Muscle layer of colon (tissue), 2 donors: ENCODE measurements at regions not wholly inside any gene's neighbourhood (a gene's known extent, or its start where the extent isn't known, plus 50 kb on each side); places are given as distances from the start of the nearest gene placed in this dataset.
"Not testable (repeated sequence)": the region's sequence is repeated elsewhere in the genome, so short reads cannot be mapped to it uniquely, and the experiment has no call there.

ENCODE experiments used
- H3K27ac ChIP-seq: one replicate; pipeline ENCODE4 v1.7.0; 2013; ENCODE audit warnings: low read depth, mild to moderate bottlenecking, low read length, moderate library complexity
- H3K27me3 ChIP-seq, 2 donors: one replicate each; pipeline ENCODE4 v1.7.0; 2013; ENCODE audit warnings: low read length in 2 of 2, mild to moderate bottlenecking in 2 of 2; ENCODE audit not compliant: insufficient read depth in 2 of 2, control insufficient read depth in 1 of 2
- H3K36me3 ChIP-seq: one replicate; pipeline ENCODE4 v1.7.0; 2013; ENCODE audit warnings: mild to moderate bottlenecking, low read length; ENCODE audit not compliant: insufficient read depth
- H3K4me1 ChIP-seq: one replicate; pipeline ENCODE4 v1.7.0; 2013; ENCODE audit warnings: mild to moderate bottlenecking, low read length; ENCODE audit not compliant: insufficient read depth
- H3K4me3 ChIP-seq, 2 donors: one replicate each; pipeline ENCODE4 v1.7.0; 2013; ENCODE audit warnings: low read length in 2 of 2, low read depth in 1 of 2, mild to moderate bottlenecking in 1 of 2, moderate library complexity in 1 of 2
- H3K9ac ChIP-seq: one replicate; pipeline ENCODE4 v1.7.0; 2013; ENCODE audit warnings: low read length
- H3K9me3 ChIP-seq: one replicate; pipeline ENCODE4 v1.7.0; 2013; ENCODE audit warnings: mild to moderate bottlenecking, low read length
- donor health status: abdominal sarcoma.
- donor health status: Adenocarcinoma of cecum.

- Histone ChIP-seq H3K27me3 (no peaks in the 10 kb centered on the region), H3K9ac (no peak overlapping the region), H3K36me3 (no peaks in the 10 kb centered on the region), H3K4me1 (no peaks in the 10 kb centered on the region), H3K27ac (no peak overlapping the region), H3K4me3 (no peak overlapping the region), H3K9me3 (no peaks in the 10 kb centered on the region)
Observed at GRCh38 chr11:90635151-90635550, 412.3 kb upstream of the CHORDC1 start.

- no peak overlapping the region for H3K4me3 ChIP-seq
- H3K27ac ChIP-seq = no peak overlapping the region
- H3K9me3 ChIP-seq = no peaks in the 10 kb centered on the region
- no peaks in the 10 kb centered on the region for H3K36me3 ChIP-seq
- H3K4me1 ChIP-seq = no peaks in the 10 kb centered on the region
- no peak overlapping the region for H3K9ac ChIP-seq
- H3K27me3 ChIP-seq = no peaks in the 10 kb centered on the region
Observed at GRCh38 chr11:90630176-90630575, 407.3 kb upstream of the CHORDC1 start.

GRCh38 chr11:90629229-90629806, 406.5 kb upstream of the CHORDC1 start:
- Histone ChIP-seq H3K27me3 (no peaks in the 10 kb centered on the region), H3K9me3 (no peaks in the 10 kb centered on the region), H3K27ac (no peak overlapping the region), H3K4me3 (no peak overlapping the region), H3K4me1 (no peaks in the 10 kb centered on the region), H3K36me3 (no peaks in the 10 kb centered on the region), H3K9ac (no peak overlapping the region)

DNA sequence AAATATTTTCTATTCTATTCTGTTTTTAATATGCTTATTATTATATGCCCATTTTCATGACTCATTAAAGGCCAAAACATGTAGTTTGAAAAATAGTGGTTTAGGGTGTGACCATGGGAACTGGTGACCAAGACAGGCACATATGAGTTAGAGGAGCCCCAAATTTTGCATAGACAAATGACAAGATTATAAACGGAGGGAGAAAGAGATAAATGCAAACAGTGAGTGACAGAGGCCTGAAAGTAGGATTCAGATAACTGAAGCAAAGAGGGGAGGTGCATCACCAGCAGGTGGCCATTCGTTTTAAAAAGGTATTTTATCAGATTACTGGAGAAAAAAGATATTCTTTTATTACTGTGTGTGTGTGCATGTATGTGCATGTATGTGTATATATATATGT, 391.5 kb upstream of the CHORDC1 start:
- Histone ChIP-seq H3K4me3 (no peak overlapping the region), H3K27ac (no peak overlapping the region), H3K36me3 (no peaks in the 10 kb centered on the region), H3K9ac (no peak overlapping the region), H3K27me3 (no peaks in the 10 kb centered on the region), H3K4me1 (no peaks in the 10 kb centered on the region), H3K9me3 (no peaks in the 10 kb centered on the region)

- not testable (repeated sequence) for H3K4me3 ChIP-seq, H3K36me3 ChIP-seq, H3K27me3 ChIP-seq, H3K4me1 ChIP-seq, H3K9ac ChIP-seq, H3K9me3 ChIP-seq, H3K27ac ChIP-seq
Observed at GRCh38 chr11:90613037-90613436, 390.2 kb upstream of the CHORDC1 start.

- Histone ChIP-seq H3K4me1 (no peaks in the 10 kb centered on the region), H3K9me3 (no peaks in the 10 kb centered on the region), H3K27me3 (no peaks in the 10 kb centered on the region), H3K27ac (no peak overlapping the region), H3K4me3 (no peak overlapping the region), H3K36me3 (no peaks in the 10 kb centered on the region), H3K9ac (no peak overlapping the region)
Observed at GRCh38 chr11:90606721-90607120, 383.9 kb upstream of the CHORDC1 start.

- no peak overlapping the region for H3K9ac ChIP-seq
- H3K27ac ChIP-seq = no peak overlapping the region
- no peaks in the 10 kb centered on the region for H3K36me3 ChIP-seq
- H3K27me3 ChIP-seq = no peaks in the 10 kb centered on the region
- H3K9me3 ChIP-seq = no peaks in the 10 kb centered on the region
- no peak overlapping the region for H3K4me3 ChIP-seq
- H3K4me1 ChIP-seq = no peaks in the 10 kb centered on the region
Observed at GRCh38 chr11:90601261-90601660, 378.4 kb upstream of the CHORDC1 start.

DNA sequence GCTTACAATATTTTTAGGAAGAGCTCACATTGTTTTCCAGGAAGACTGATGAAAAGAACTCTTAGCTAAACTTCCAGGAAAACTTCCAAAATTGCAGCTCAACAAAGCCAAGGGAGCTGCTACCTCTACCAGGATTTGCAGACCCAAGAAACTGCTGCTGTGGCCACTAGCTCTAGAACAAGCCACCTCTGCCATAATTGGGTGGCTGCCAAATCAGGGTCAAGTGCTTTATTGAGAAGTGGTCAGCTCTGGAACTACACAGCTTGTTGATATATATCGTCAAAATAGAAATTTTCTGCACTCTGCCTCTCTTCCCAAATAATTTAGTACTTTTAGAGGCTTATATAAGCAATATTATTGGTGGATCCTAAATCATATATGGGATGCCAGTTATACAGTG, 371.8 kb upstream of the CHORDC1 start:
- Histone ChIP-seq H3K27me3 (no peaks in the 10 kb centered on the region), H3K9ac (no peak overlapping the region), H3K9me3 (no peaks in the 10 kb centered on the region), H3K36me3 (no peaks in the 10 kb centered on the region), H3K4me1 (no peaks in the 10 kb centered on the region), H3K4me3 (no peak overlapping the region), H3K27ac (no peak overlapping the region)

- Histone ChIP-seq H3K4me3 (no peak overlapping the region), H3K9me3 (no peaks in the 10 kb centered on the region), H3K27me3 (no peaks in the 10 kb centered on the region), H3K4me1 (no peaks in the 10 kb centered on the region), H3K9ac (no peak overlapping the region), H3K27ac (no peak overlapping the region), H3K36me3 (no peaks in the 10 kb centered on the region)
Observed at GRCh38 chr11:90593099-90593498, 370.2 kb upstream of the CHORDC1 start.

DNA sequence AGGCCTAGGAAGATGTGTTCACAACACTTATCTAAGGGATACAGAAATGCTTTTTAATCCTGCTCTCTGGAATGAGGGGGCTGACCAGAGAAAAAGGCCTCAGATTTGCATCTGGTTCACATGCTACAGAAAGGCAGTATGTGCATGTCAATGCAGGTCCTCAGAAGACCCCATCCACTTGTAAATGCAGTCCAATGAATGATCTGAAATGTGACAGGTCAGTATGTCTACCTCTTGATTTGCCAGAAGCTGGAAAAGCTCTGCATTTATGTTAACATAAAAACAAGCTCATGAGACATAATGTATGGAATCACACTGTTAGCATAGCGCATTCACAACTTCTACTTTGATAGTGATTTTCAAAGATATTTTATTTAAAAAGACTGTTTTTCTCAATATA, 367.4 kb upstream of the CHORDC1 start:
- Histone ChIP-seq H3K4me1 (no peaks in the 10 kb centered on the region), H3K9ac (no peak overlapping the region), H3K4me3 (no peak overlapping the region), H3K27ac (no peak overlapping the region), H3K36me3 (no peaks in the 10 kb centered on the region), H3K27me3 (no peaks in the 10 kb centered on the region), H3K9me3 (no peaks in the 10 kb centered on the region)

- no peaks in the 10 kb centered on the region for H3K9me3 ChIP-seq
- H3K27me3 ChIP-seq = no peaks in the 10 kb centered on the region
- H3K9ac ChIP-seq = no peak overlapping the region
- H3K36me3 ChIP-seq = no peaks in the 10 kb centered on the region
- no peaks in the 10 kb centered on the region for H3K4me1 ChIP-seq
- H3K4me3 ChIP-seq = no peak overlapping the region
- H3K27ac ChIP-seq = no peak overlapping the region
Observed at GRCh38 chr11:90589735-90590134, 366.9 kb upstream of the CHORDC1 start.

- H3K4me1 ChIP-seq = no peaks in the 10 kb centered on the region
- H3K9ac ChIP-seq = no peak overlapping the region
- no peaks in the 10 kb centered on the region for H3K36me3 ChIP-seq
- no peak overlapping the region for H3K4me3 ChIP-seq
- no peak overlapping the region for H3K27ac ChIP-seq
- H3K27me3 ChIP-seq = no peaks in the 10 kb centered on the region
- no peaks in the 10 kb centered on the region for H3K9me3 ChIP-seq
Observed at GRCh38 chr11:90587896-90588295, 365.0 kb upstream of the CHORDC1 start.
